OCI-LY1 (cell line): ENCODE measurements at regions not wholly inside any gene's neighbourhood (a gene's known extent, or its start where the extent isn't known, plus 50 kb on each side); places are given as distances from the start of the nearest gene placed in this dataset.

Experiments used
- H2AFZ ChIP-seq: fragments of 200-600 bp; sonication (generic), shearing (Covaris generic); 2 replicates; pipeline ENCODE4 v1.6.0; 2014; ENCODE audit warnings: antibody characterized with exemption, mild to moderate bottlenecking, low read length
- H3F3A ChIP-seq: fragments of 200-600 bp; sonication (generic), shearing (Covaris generic); 2 replicates; pipeline ENCODE4 v1.6.0; 2014; ENCODE audit warnings: mild to moderate bottlenecking, antibody characterized with exemption, low read length, moderate library complexity; ENCODE audit not compliant: insufficient read depth
- H3K27ac ChIP-seq: fragments of 200-600 bp; sonication (generic); 2 replicates; pipeline ENCODE4 v1.5.1; 2014; ENCODE audit warnings: low read length, mixed run types, mild to moderate bottlenecking, low read depth; ENCODE audit not compliant: poor library complexity, severe bottlenecking
- H3K27me3 ChIP-seq: fragments of 200-600 bp; sonication (generic); 2 replicates; pipeline ENCODE4 v1.6.0; 2014; ENCODE audit warnings: antibody characterized with exemption, mild to moderate bottlenecking, low read length, moderate library complexity; ENCODE audit not compliant: insufficient read depth
- H3K36me3 ChIP-seq: fragments of 200-600 bp; sonication (generic); 2 replicates; pipeline ENCODE4 v1.6.1; 2014; ENCODE audit warnings: mild to moderate bottlenecking, antibody characterized with exemption, low read length, moderate library complexity, mixed read lengths; ENCODE audit not compliant: insufficient read depth
- H3K4me1 ChIP-seq: fragments of 200-600 bp; sonication (generic); 2 replicates; pipeline ENCODE4 v1.5.1; 2014; ENCODE audit warnings: mild to moderate bottlenecking, low read length, moderate library complexity; ENCODE audit not compliant: insufficient read depth, severe bottlenecking
- H3K4me2 ChIP-seq: fragments of 200-600 bp; sonication (generic), shearing (Covaris generic); 2 replicates; pipeline ENCODE4 v1.6.1; 2014; ENCODE audit warnings: low read length
- H3K4me3 ChIP-seq: fragments of 200-600 bp; sonication (generic); 2 replicates; pipeline ENCODE4 v1.5.1; 2014; ENCODE audit warnings: low read length, low read depth, mild to moderate bottlenecking, mixed read lengths; ENCODE audit not compliant: poor library complexity, severe bottlenecking
- H3K79me2 ChIP-seq: fragments of 200-600 bp; shearing (Covaris generic); 2 replicates; pipeline ENCODE4 v1.6.1; 2016; ENCODE audit warnings: mixed run types, low read length, mixed read lengths; ENCODE audit not compliant: insufficient read depth
- H3K9ac ChIP-seq: fragments of 200-600 bp; sonication (generic), shearing (Covaris generic); 2 replicates; pipeline ENCODE4 v1.6.1; 2014; ENCODE audit warnings: mild to moderate bottlenecking, low read length, mixed read lengths
- H3K9me2 ChIP-seq: fragments of 200-600 bp; sonication (generic), shearing (Covaris generic); 2 replicates; pipeline ENCODE4 v1.6.1; 2014; ENCODE audit warnings: low read depth, mild to moderate bottlenecking, low read length, mixed read lengths
- H3K9me3 ChIP-seq: fragments of 200-600 bp; shearing (Covaris generic); 2 replicates; pipeline ENCODE4 v1.6.1; 2014; ENCODE audit warnings: low read length, mixed read lengths
- H4K20me1 ChIP-seq: fragments of 200-600 bp; sonication (generic), shearing (Covaris generic); 2 replicates; pipeline ENCODE4 v1.6.0; 2016; ENCODE audit warnings: mild to moderate bottlenecking, low read length; ENCODE audit not compliant: insufficient read depth
- CTCF ChIP-seq: fragments of 200-600 bp; sonication (generic), shearing (Covaris generic); IDR thresholded peaks from 2 replicates; pipeline ENCODE4 v1.5.1; 2017; ENCODE audit warnings: mild to moderate bottlenecking, antibody characterized with exemption, low read length, moderate library complexity, mixed read lengths
- EZH2 ChIP-seq: fragments of 200-600 bp; sonication (generic), shearing (Covaris generic); IDR thresholded peaks from 2 replicates; pipeline ENCODE4 v1.8.0; 2017; ENCODE audit warnings: borderline replicate concordance, mixed run types, mild to moderate bottlenecking, antibody characterized with exemption, low read length, moderate library complexity, mixed read lengths

GRCh38 chr12:77342253-77342652, 276.9 kb upstream of the E2F7 start:
- H3K27ac ChIP-seq, result no peak overlapping the region
- no peak for TF ChIP-seq CTCF
- TF ChIP-seq EZH2, result no peak

GRCh38 chr12:77339610-77340009, 274.2 kb upstream of the E2F7 start:
- no peaks in the 10 kb centered on the region for H3K9me3 ChIP-seq
- H2AFZ ChIP-seq, result no peak overlapping the region
- H3K4me1 ChIP-seq, result no peaks in the 10 kb centered on the region
- no peak overlapping the region for H3K9ac ChIP-seq
- no peak overlapping the region for H3K4me2 ChIP-seq
- H3K4me3 ChIP-seq, result no peak overlapping the region
- no peaks in the 10 kb centered on the region for H3F3A ChIP-seq
- no peaks in the 10 kb centered on the region for H3K27me3 ChIP-seq
- H3K36me3 ChIP-seq, result no peaks in the 10 kb centered on the region
- H4K20me1 ChIP-seq, result no peaks in the 10 kb centered on the region
- TF ChIP-seq EZH2, result no peak
- TF ChIP-seq CTCF, result no peak
- H3K27ac ChIP-seq, result no peak overlapping the region
- H3K79me2 ChIP-seq, result no peaks in the 10 kb centered on the region
- H3K9me2 ChIP-seq, result no peaks in the 10 kb centered on the region

More at GRCh38 chr12:77342253-77342652, 276.9 kb upstream of the E2F7 start:
- Histone ChIP-seq H3K9ac (no peak overlapping the region), H2AFZ (no peak overlapping the region), H4K20me1 (no peaks in the 10 kb centered on the region), H3K36me3 (no peaks in the 10 kb centered on the region), H3K4me2 (no peak overlapping the region), H3K79me2 (no peaks in the 10 kb centered on the region), H3K4me1 (no peaks in the 10 kb centered on the region), H3K9me3 (no peaks in the 10 kb centered on the region), H3K9me2 (no peaks in the 10 kb centered on the region), H3K4me3 (no peak overlapping the region), H3K27me3 (no peaks in the 10 kb centered on the region), H3F3A (no peaks in the 10 kb centered on the region)

DNA sequence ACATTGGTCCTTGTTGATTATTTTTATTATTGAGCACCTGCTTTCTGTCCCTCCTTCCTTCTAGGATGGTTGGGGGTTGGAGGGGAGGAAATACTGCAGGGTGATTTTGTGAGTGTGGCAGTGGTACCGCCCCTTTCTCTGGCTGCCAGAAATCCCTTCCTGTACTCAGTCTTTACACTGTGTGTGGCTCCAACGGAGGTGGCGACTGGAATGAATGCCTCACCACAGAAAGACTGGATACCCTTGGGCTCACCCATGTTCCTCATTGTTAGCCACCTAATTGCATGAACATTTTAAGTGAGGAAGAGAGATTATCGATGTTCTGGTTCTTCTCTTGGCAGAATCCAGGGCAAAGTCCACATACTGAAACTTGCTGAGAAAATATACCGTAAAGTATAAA, 272.0 kb upstream of the E2F7 start:
- no peaks in the 10 kb centered on the region for H3K4me1 ChIP-seq
- TF ChIP-seq EZH2, result no peak
- no peak for TF ChIP-seq CTCF
- no peaks in the 10 kb centered on the region for H3F3A ChIP-seq
- H3K36me3 ChIP-seq, result no peaks in the 10 kb centered on the region
- no peaks in the 10 kb centered on the region for H4K20me1 ChIP-seq
- H2AFZ ChIP-seq, result no peak overlapping the region
- no peaks in the 10 kb centered on the region for H3K79me2 ChIP-seq
- H3K4me3 ChIP-seq, result no peak overlapping the region
- H3K27ac ChIP-seq, result no peak overlapping the region
- no peaks in the 10 kb centered on the region for H3K9me2 ChIP-seq
- H3K9ac ChIP-seq, result no peak overlapping the region
- no peaks in the 10 kb centered on the region for H3K27me3 ChIP-seq
- H3K4me2 ChIP-seq, result no peak overlapping the region
- no peaks in the 10 kb centered on the region for H3K9me3 ChIP-seq
